IMR-90 (cell line): ENCODE measurements at regions not wholly inside any gene's neighbourhood (a gene's known extent, or its start where the extent isn't known, plus 50 kb on each side); places are given as distances from the start of the nearest gene placed in this dataset.

Experiments used
- ATAC-seq: fragments of 200-7000 bp; cut with Tn5 transposase; 2 replicates; pipeline ENCODE4 v1.9.1; 2020; ENCODE audit warnings: low read depth, mild to moderate bottlenecking, moderate library complexity
- BruUV-seq: library from RNA; stranded (reverse); fragments of 400-500 nt; replicated peaks from 2 replicates; lab custom pipeline; 2021; lab: Mats Ljungman, UMichigan
- CTCF ChIA-PET: fragments of 300-600 bp; formaldehyde crosslinking; extraction: SDS; loops from one replicate; lab custom pipeline; 2021; ENCODE audit warnings: antibody characterized with exemption; lab: Yijun Ruan, JAX
- POLR2A ChIA-PET: fragments of 300-600 bp; sonication (Branson Sonifier 250); formaldehyde crosslinking; loops from one replicate; lab custom pipeline; 2022; ENCODE audit warnings: antibody characterized with exemption; ENCODE audit not compliant: unreplicated experiment; lab: Charles Lee
- DNase-seq: peaks from one replicate; pipeline ENCODE4 v3.0.0; 2013
- H2AFZ ChIP-seq: replicated peaks from 2 replicates; pipeline ENCODE3; 2013; ENCODE audit warnings: low read length, mild to moderate bottlenecking; ENCODE audit not compliant: poor library complexity
- H2AK5ac ChIP-seq: 2 replicates; pipeline ENCODE4 v1.6.1; 2013; ENCODE audit warnings: low read depth, low read length, inconsistent platforms
- H2AK9ac ChIP-seq: replicated peaks from 2 replicates; pipeline ENCODE3; 2013; ENCODE audit warnings: mild to moderate bottlenecking, low read depth, low read length, moderate library complexity; ENCODE audit not compliant: poor library complexity
- H2BK120ac ChIP-seq: 2 replicates; pipeline ENCODE4 v1.6.1; 2013; ENCODE audit warnings: low read depth, low read length, inconsistent platforms
- H2BK15ac ChIP-seq: 3 replicates; pipeline ENCODE4 v1.6.1; 2013; ENCODE audit warnings: low read depth, low read length, inconsistent platforms
- H2BK20ac ChIP-seq: 2 replicates; pipeline ENCODE4 v1.6.1; 2013; ENCODE audit warnings: low read depth, mild to moderate bottlenecking, inconsistent platforms, low read length, moderate library complexity
- H2BK5ac ChIP-seq: 2 replicates; pipeline ENCODE4 v1.6.1; 2013; ENCODE audit warnings: mild to moderate bottlenecking, low read depth, low read length, inconsistent platforms; ENCODE audit not compliant: poor library complexity, severe bottlenecking
- H3K14ac ChIP-seq: replicated peaks from 2 replicates; pipeline ENCODE4 v1.6.1; 2013; ENCODE audit warnings: low read depth, low read length, inconsistent platforms
- H3K18ac ChIP-seq: 2 replicates; pipeline ENCODE4 v1.6.1; 2013; ENCODE audit warnings: low read depth, low read length, control low read depth
- H3K23ac ChIP-seq: 2 replicates; pipeline ENCODE4 v1.6.1; 2013; ENCODE audit warnings: low read depth, low read length, inconsistent platforms
- H3K27ac ChIP-seq: 2 replicates; pipeline ENCODE4 v1.5.1; 2013; ENCODE audit warnings: mild to moderate bottlenecking, control low read depth, low read length; ENCODE audit not compliant: insufficient read depth
- H3K27me3 ChIP-seq: 2 replicates; pipeline ENCODE4 v1.6.1; 2013; ENCODE audit warnings: low read length; ENCODE audit not compliant: control insufficient read depth, insufficient read depth
- H3K36me3 ChIP-seq: 2 replicates; pipeline ENCODE4 v1.6.1; 2013; ENCODE audit warnings: low read length, mixed read lengths; ENCODE audit not compliant: control insufficient read depth, insufficient read depth
- H3K4ac ChIP-seq: 2 replicates; pipeline ENCODE4 v1.6.1; 2013; ENCODE audit warnings: low read depth, low read length, inconsistent platforms
- H3K4me1 ChIP-seq: 2 replicates; pipeline ENCODE4 v1.6.1; 2013; ENCODE audit warnings: low read length, mixed read lengths; ENCODE audit not compliant: control insufficient read depth, insufficient read depth
- H3K4me2 ChIP-seq: 2 replicates; pipeline ENCODE4 v1.6.1; 2013; ENCODE audit warnings: low read depth, mild to moderate bottlenecking, control low read depth, low read length, moderate library complexity
- H3K4me3 ChIP-seq: 2 replicates; pipeline ENCODE4 v1.5.1; 2013; ENCODE audit warnings: low read depth, mild to moderate bottlenecking, control low read depth, low read length, moderate library complexity; ENCODE audit not compliant: insufficient read depth
- H3K56ac ChIP-seq: 2 replicates; pipeline ENCODE4 v1.6.1; 2013; ENCODE audit warnings: low read length, inconsistent platforms; ENCODE audit not compliant: insufficient read depth; ENCODE audit errors: extremely low read depth
- H3K79me1 ChIP-seq, 2 experiments: 2 replicates each; pipeline ENCODE4 v1.6.1; 2013; ENCODE audit warnings: low read length in 2 of 2, inconsistent platforms in 1 of 2, low read depth in 1 of 2
- H3K9ac ChIP-seq: 2 replicates; pipeline ENCODE4 v1.6.1; 2013; ENCODE audit warnings: low read depth, low read length, control low read depth
- H3K9me1 ChIP-seq: 2 replicates; pipeline ENCODE4 v1.6.1; 2013; ENCODE audit warnings: low read length, inconsistent platforms; ENCODE audit not compliant: insufficient read depth
- H3K9me3 ChIP-seq: 2 replicates; pipeline ENCODE4 v1.6.1; 2013; ENCODE audit warnings: low read length; ENCODE audit not compliant: control insufficient read depth, insufficient read depth
- H4K20me1 ChIP-seq: 2 replicates; pipeline ENCODE4 v1.6.1; 2013; ENCODE audit warnings: low read length, inconsistent platforms; ENCODE audit not compliant: insufficient read depth
- H4K5ac ChIP-seq: 2 replicates; pipeline ENCODE4 v1.6.1; 2013; ENCODE audit warnings: mild to moderate bottlenecking, low read depth, low read length, control low read depth
- H4K8ac ChIP-seq, 2 experiments: 2 replicates each; pipeline ENCODE4 v1.6.1; 2013; ENCODE audit warnings: low read depth in 2 of 2, low read length in 2 of 2, control low read depth in 1 of 2, inconsistent platforms in 1 of 2
- H4K91ac ChIP-seq: 2 replicates; pipeline ENCODE4 v1.6.1; 2013; ENCODE audit warnings: low read depth, low read length, inconsistent platforms; ENCODE audit not compliant: insufficient read depth
- BHLHE40 ChIP-seq: fragments of 150-350 bp; IDR thresholded peaks from 2 replicates; pipeline ENCODE4 v1.6.1; 2016; ENCODE audit warnings: mild to moderate bottlenecking, low read depth, low read length
- CTCF ChIP-seq: conservative IDR thresholded peaks from 2 replicates; pipeline ENCODE4 v1.5.1; 2012; ENCODE audit warnings: mild to moderate bottlenecking, low read depth, low read length, improper control_type of control experiment
- ELK1 ChIP-seq: fragments of 150-350 bp; IDR thresholded peaks from 2 replicates; pipeline ENCODE4 v1.6.1; 2016; ENCODE audit warnings: low read depth, mild to moderate bottlenecking, low read length, moderate library complexity, borderline replicate concordance
- MAFK ChIP-seq: IDR thresholded peaks from 2 replicates; pipeline ENCODE4 v1.6.1; 2012; ENCODE audit warnings: low read depth, low read length, improper control_type of control experiment
- dilution Hi-C: fragments of 300-500 bp; cut with HindIII; formaldehyde crosslinking; loops from one replicate; pipeline ENCODE4 v1.14.3; 2018; ENCODE audit warnings: low sequenced_read_pairs; ENCODE audit not compliant: unreplicated experiment
- in situ Hi-C: fragments of 300-500 bp; cut with MboI; formaldehyde crosslinking; loops from 3 replicates; pipeline ENCODE4 v1.14.3; 2019; ENCODE audit warnings: low sequenced_read_pairs, inconsistent platforms, mixed read lengths
- intact Hi-C: fragments of 100-400 bp; cut with micrococcal nuclease; formaldehyde crosslinking; loops from 2 replicates; pipeline ENCODE4 v1.10.0; 2022

GRCh38 chr5:84506625-84507024 lies 121.9 kb upstream of the EDIL3 start:
- no peaks in the 10 kb centered on the region for H4K20me1 ChIP-seq
- no peaks in the 10 kb centered on the region for H3K79me1 ChIP-seq
- no peak overlapping the region for H3K14ac ChIP-seq
- H2BK15ac ChIP-seq: no peak overlapping the region
- no peak overlapping the region for H4K5ac ChIP-seq
- H3K36me3 ChIP-seq: no peaks in the 10 kb centered on the region
- no peak overlapping the region for H3K27ac ChIP-seq
- DNase-seq (no peak), ATAC-seq (no peak)
- dilution Hi-C loops: no loop called here
- H3K4me1 ChIP-seq: no peaks in the 10 kb centered on the region
- no peaks in the 10 kb centered on the region for H3K27me3 ChIP-seq
- no peak overlapping the region for H3K4me3 ChIP-seq
- no peak overlapping the region for H3K4me2 ChIP-seq
- ChIA-PET POLR2A (no interaction called here), CTCF (no interaction called here)
- no TSS peak for BruUV-seq
- no peak overlapping the region for H3K4ac ChIP-seq
- no peak overlapping the region for H3K23ac ChIP-seq
- H3K56ac ChIP-seq: no peak overlapping the region
- no peak overlapping the region for H3K9ac ChIP-seq
- no peak overlapping the region for H2AK9ac ChIP-seq
- no peaks in the 10 kb centered on the region for H3K9me1 ChIP-seq
- intact Hi-C loops: no loop called here
- H2BK120ac ChIP-seq: no peak overlapping the region
- H4K8ac ChIP-seq: no peak overlapping the region
- H2BK20ac ChIP-seq: no peak overlapping the region
- no peak overlapping the region for H2AK5ac ChIP-seq
- H2AFZ ChIP-seq: no peak overlapping the region
- in situ Hi-C loops: no loop called here
- no peak overlapping the region for H3K18ac ChIP-seq
- no peak overlapping the region for H2BK5ac ChIP-seq
- H4K91ac ChIP-seq: no peak overlapping the region
- no peaks in the 10 kb centered on the region for H3K9me3 ChIP-seq
- TF ChIP-seq MAFK (no peak), BHLHE40 (no peak), CTCF (no peak), ELK1 (no peak)
